Activated T-cell treated with anti-CD3 and anti-CD28 coated beads, Interleukin-2, amount 50 U/mL, for 72 hours (primary cell): ENCODE measurements at regions not wholly inside any gene's neighbourhood (a gene's known extent, or its start where the extent isn't known, plus 50 kb on each side); places are given as distances from the start of the nearest gene placed in this dataset.
"Not testable (repeated sequence)": the region's sequence is repeated elsewhere in the genome, so short reads cannot be mapped to it uniquely, and the experiment has no call there.

ENCODE experiments used
- ATAC-seq, 2 donors: fragments of 150-1000 bp; cut with Tn5 transposase; replicated peaks in 1 of 2; 2 replicates each; pipeline ENCODE4 v1.10.0; 2021; ENCODE audit warnings: moderate library complexity in 2 of 2, mild to moderate bottlenecking in 1 of 2
- DNase-seq, 2 donors: peaks; one replicate each; pipeline ENCODE4 v3.0.0; 2021 to 2022; ENCODE audit warnings: mixed read lengths in 1 of 2
- H3K27ac Mint-ChIP-seq: one replicate; pipeline ENCODE4 v1.8.0; 2022; ENCODE audit warnings: mild to moderate bottlenecking, moderate library complexity, mixed read lengths
- H3K27me3 Mint-ChIP-seq: one replicate; pipeline ENCODE4 v1.8.0; 2022; ENCODE audit warnings: low read depth, mixed read lengths
- H3K36me3 Mint-ChIP-seq, 2 donors: one replicate each; pipeline ENCODE4 v1.8.0; 2022; ENCODE audit warnings: mixed read lengths in 2 of 2, mild to moderate bottlenecking in 1 of 2; ENCODE audit not compliant: insufficient read depth in 2 of 2
- H3K4me1 Mint-ChIP-seq: one replicate; pipeline ENCODE4 v1.8.0; 2022; ENCODE audit warnings: low read depth, mixed read lengths
- H3K4me3 Mint-ChIP-seq, 2 donors: one replicate each; pipeline ENCODE4 v1.8.0; 2022; ENCODE audit warnings: mild to moderate bottlenecking in 2 of 2, mixed read lengths in 2 of 2, moderate library complexity in 2 of 2
- H3K9me3 Mint-ChIP-seq, 2 donors: one replicate each; pipeline ENCODE4 v1.8.0; 2022; ENCODE audit warnings: mixed read lengths in 2 of 2

GRCh38 chr5:144598451-144599068 lies 427.9 kb downstream of the KCTD16 start:
- no peak for ATAC-seq

GRCh38 chr5:144596517-144596916 lies 425.8 kb downstream of the KCTD16 start:
- H3K4me3 Mint-ChIP-seq: no peak overlapping the region
- ATAC-seq: no peak
- H3K27ac Mint-ChIP-seq: no peak overlapping the region
- H3K9me3 Mint-ChIP-seq: peaks cover 6 to 9% of the 10 kb centered on the region in 2 donors
- H3K4me1 Mint-ChIP-seq: no peaks in the 10 kb centered on the region
- H3K36me3 Mint-ChIP-seq: peaks cover 0 to 4% of the 10 kb centered on the region in 2 donors
- peaks cover 9% of the 10 kb centered on the region for H3K27me3 Mint-ChIP-seq
- DNase-seq: no peak

More at GRCh38 chr5:144598451-144599068, 427.9 kb downstream of the KCTD16 start:
- peaks cover 4 to 5% of the 10 kb centered on the region in 2 donors for H3K9me3 Mint-ChIP-seq
- no peak overlapping the region for H3K4me3 Mint-ChIP-seq
- no peak overlapping the region for H3K27ac Mint-ChIP-seq
- peaks cover 9% of the 10 kb centered on the region for H3K27me3 Mint-ChIP-seq
- H3K36me3 Mint-ChIP-seq: peaks cover 0 to 4% of the 10 kb centered on the region in 2 donors
- H3K4me1 Mint-ChIP-seq: no peaks in the 10 kb centered on the region
- no peak for DNase-seq

GRCh38 chr5:144594919-144595318 lies 424.2 kb downstream of the KCTD16 start:
- ATAC-seq (no peak), DNase-seq (no peak)
- no peaks in the 10 kb centered on the region for H3K4me1 Mint-ChIP-seq
- no peak overlapping the region for H3K4me3 Mint-ChIP-seq
- peaks cover 10 to 13% of the 10 kb centered on the region in 2 donors for H3K9me3 Mint-ChIP-seq
- H3K36me3 Mint-ChIP-seq: peaks cover 0 to 5% of the 10 kb centered on the region in 2 donors
- peaks cover 9% of the 10 kb centered on the region for H3K27me3 Mint-ChIP-seq
- H3K27ac Mint-ChIP-seq: no peak overlapping the region

GRCh38 chr5:144594234-144594633 lies 423.6 kb downstream of the KCTD16 start:
- H3K4me3 Mint-ChIP-seq, ATAC-seq, H3K4me1 Mint-ChIP-seq, H3K27ac Mint-ChIP-seq, DNase-seq, H3K27me3 Mint-ChIP-seq, H3K36me3 Mint-ChIP-seq: not testable (repeated sequence)
- peaks cover 8 to 10% of the 10 kb centered on the region in 2 donors for H3K9me3 Mint-ChIP-seq

- Mint-ChIP-seq H3K9me3 (peaks cover 3 to 8% of the 10 kb centered on the region in 2 donors), H3K27ac (no peak overlapping the region), H3K4me3 (no peak overlapping the region), H3K36me3 (no peaks in the 10 kb centered on the region), H3K4me1 (no peaks in the 10 kb centered on the region), H3K27me3 (no peaks in the 10 kb centered on the region)
- DNase-seq (no peak), ATAC-seq (no peak)
Measured at GRCh38 chr5:144585681-144586080, 415.0 kb downstream of the KCTD16 start.

GRCh38 chr5:144583541-144584449 lies 413.1 kb downstream of the KCTD16 start:
- no peak for DNase-seq
- no peak overlapping the region for H3K4me3 Mint-ChIP-seq
- no peak for ATAC-seq
- H3K36me3 Mint-ChIP-seq: no peaks in the 10 kb centered on the region
- H3K9me3 Mint-ChIP-seq: peaks cover 4 to 5% of the 10 kb centered on the region in 2 donors
- H3K27me3 Mint-ChIP-seq: no peaks in the 10 kb centered on the region
- no peaks in the 10 kb centered on the region for H3K4me1 Mint-ChIP-seq
- H3K27ac Mint-ChIP-seq: no peak overlapping the region

GRCh38 chr5:144582066-144582465 lies 411.4 kb downstream of the KCTD16 start:
- no peak for DNase-seq
- Mint-ChIP-seq H3K36me3 (no peaks in the 10 kb centered on the region), H3K9me3 (peaks cover 4 to 5% of the 10 kb centered on the region in 2 donors), H3K4me1 (no peaks in the 10 kb centered on the region), H3K27ac (no peak overlapping the region), H3K27me3 (no peaks in the 10 kb centered on the region), H3K4me3 (no peak overlapping the region)
- ATAC-seq: no peak

- ATAC-seq (no peak), DNase-seq (no peak)
- Mint-ChIP-seq H3K4me1 (no peaks in the 10 kb centered on the region), H3K36me3 (no peaks in the 10 kb centered on the region), H3K9me3 (peaks cover 4 to 5% of the 10 kb centered on the region in 2 donors), H3K4me3 (no peak overlapping the region), H3K27me3 (no peaks in the 10 kb centered on the region), H3K27ac (no peak overlapping the region)
Measured at GRCh38 chr5:144581044-144581443, 410.4 kb downstream of the KCTD16 start.

GRCh38 chr5:144577676-144578075 lies 407.0 kb downstream of the KCTD16 start:
- H3K27ac Mint-ChIP-seq: no peak overlapping the region
- H3K4me1 Mint-ChIP-seq: no peaks in the 10 kb centered on the region
- no peaks in the 10 kb centered on the region for H3K27me3 Mint-ChIP-seq
- peaks cover 0 to 2% of the 10 kb centered on the region in 2 donors for H3K36me3 Mint-ChIP-seq
- ATAC-seq (no peak), DNase-seq (no peak)
- no peak overlapping the region for H3K4me3 Mint-ChIP-seq
- peaks cover 4 to 6% of the 10 kb centered on the region in 2 donors for H3K9me3 Mint-ChIP-seq

- H3K27me3 Mint-ChIP-seq: no peaks in the 10 kb centered on the region
- H3K4me3 Mint-ChIP-seq: no peak overlapping the region
- DNase-seq: no peak
- no peak for ATAC-seq
- H3K4me1 Mint-ChIP-seq: no peaks in the 10 kb centered on the region
- peaks cover 0 to 2% of the 10 kb centered on the region in 2 donors for H3K36me3 Mint-ChIP-seq
- no peak overlapping the region for H3K27ac Mint-ChIP-seq
- H3K9me3 Mint-ChIP-seq: peaks cover 3 to 4% of the 10 kb centered on the region in 2 donors
Measured at GRCh38 chr5:144575736-144576135, 405.1 kb downstream of the KCTD16 start.

- Mint-ChIP-seq H3K4me3 (no peak overlapping the region), H3K9me3 (peaks cover 4 to 11% of the 10 kb centered on the region in 2 donors), H3K4me1 (no peaks in the 10 kb centered on the region), H3K27ac (no peak overlapping the region), H3K27me3 (no peaks in the 10 kb centered on the region), H3K36me3 (peaks cover 0 to 1% of the 10 kb centered on the region in 2 donors)
- no peak for DNase-seq
- no peak for ATAC-seq
Measured at GRCh38 chr5:144567421-144567780, 396.7 kb downstream of the KCTD16 start.

GRCh38 chr5:144566747-144567420 lies 396.2 kb downstream of the KCTD16 start:
- Mint-ChIP-seq H3K4me3 (no peak overlapping the region), H3K27me3 (no peaks in the 10 kb centered on the region), H3K36me3 (peaks cover 0 to 1% of the 10 kb centered on the region in 2 donors), H3K4me1 (no peaks in the 10 kb centered on the region), H3K27ac (no peak overlapping the region), H3K9me3 (peaks cover 4 to 11% of the 10 kb centered on the region in 2 donors)
- no peak for DNase-seq
- no peak for ATAC-seq

- no peak overlapping the region for H3K27ac Mint-ChIP-seq
- no peak overlapping the region for H3K4me3 Mint-ChIP-seq
- H3K4me1 Mint-ChIP-seq: no peaks in the 10 kb centered on the region
- no peak for DNase-seq
- no peaks in the 10 kb centered on the region for H3K36me3 Mint-ChIP-seq
- peaks cover 8 to 10% of the 10 kb centered on the region in 2 donors for H3K9me3 Mint-ChIP-seq
- no peak for ATAC-seq
- H3K27me3 Mint-ChIP-seq: no peaks in the 10 kb centered on the region
Measured at GRCh38 chr5:144549580-144549979, 378.9 kb downstream of the KCTD16 start.
